ENCODE measurements at regions not wholly inside any gene's neighbourhood (a gene's known extent, or its start where the extent isn't known, plus 50 kb on each side); places are given as distances from the start of the nearest gene placed in this dataset.

GRCh38 chr12:60162988-60163720 is 567.3 kb downstream of the SLC16A7 start:
- TF ChIP-seq, protein P1, sequence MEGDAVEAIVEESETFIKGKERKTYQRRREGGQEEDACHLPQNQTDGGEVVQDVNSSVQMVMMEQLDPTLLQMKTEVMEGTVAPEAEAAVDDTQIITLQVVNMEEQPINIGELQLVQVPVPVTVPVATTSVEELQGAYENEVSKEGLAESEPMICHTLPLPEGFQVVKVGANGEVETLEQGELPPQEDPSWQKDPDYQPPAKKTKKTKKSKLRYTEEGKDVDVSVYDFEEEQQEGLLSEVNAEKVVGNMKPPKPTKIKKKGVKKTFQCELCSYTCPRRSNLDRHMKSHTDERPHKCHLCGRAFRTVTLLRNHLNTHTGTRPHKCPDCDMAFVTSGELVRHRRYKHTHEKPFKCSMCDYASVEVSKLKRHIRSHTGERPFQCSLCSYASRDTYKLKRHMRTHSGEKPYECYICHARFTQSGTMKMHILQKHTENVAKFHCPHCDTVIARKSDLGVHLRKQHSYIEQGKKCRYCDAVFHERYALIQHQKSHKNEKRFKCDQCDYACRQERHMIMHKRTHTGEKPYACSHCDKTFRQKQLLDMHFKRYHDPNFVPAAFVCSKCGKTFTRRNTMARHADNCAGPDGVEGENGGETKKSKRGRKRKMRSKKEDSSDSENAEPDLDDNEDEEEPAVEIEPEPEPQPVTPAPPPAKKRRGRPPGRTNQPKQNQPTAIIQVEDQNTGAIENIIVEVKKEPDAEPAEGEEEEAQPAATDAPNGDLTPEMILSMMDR (IDR thresholded peaks at IDR 0.05) = no peak
- TF ChIP-seq EZH2 (IDR thresholded peaks at IDR 0.05) (no peak), EZH2phosphoT487 (IDR thresholded peaks at IDR 0.05) (no peak)
